ENCODE measurements at regions not wholly inside any gene's neighbourhood (a gene's known extent, or its start where the extent isn't known, plus 50 kb on each side); places are given as distances from the start of the nearest gene placed in this dataset.
"Not testable (repeated sequence)": the region's sequence is repeated elsewhere in the genome, so short reads cannot be mapped to it uniquely, and the experiment has no call there.

GRCh38 chr3:72278349-72279067 lies 493.6 kb upstream of the PROK2 start:
- DNase-seq (no peak), ATAC-seq (no peak)
- intact Hi-C loops (cut with DNase I), result no loop called here

GRCh38 chr3:72277710-72278109 lies 492.8 kb upstream of the PROK2 start:
- intact Hi-C loops (cut with DNase I), result no loop called here
- ATAC-seq, result no peak
- DNase-seq, result no peak

GRCh38 chr3:72276806-72277205 lies 491.9 kb upstream of the PROK2 start:
- DNase-seq, result no peak
- intact Hi-C loops (cut with DNase I), result no loop called here
- no peak for ATAC-seq

GRCh38 chr3:72275331-72275751 lies 490.4 kb upstream of the PROK2 start:
- intact Hi-C loops (cut with DNase I), result no loop called here
- DNase-seq (no peak), ATAC-seq (no peak)

- DNase-seq, result peak; percentile 53
- peak; percentile 6 to 29 for ATAC-seq
- intact Hi-C loops (cut with DNase I), result no loop called here
Observed at GRCh38 chr3:72274493-72275330, 489.8 kb upstream of the PROK2 start.

- ATAC-seq (no peak), DNase-seq (no peak)
- intact Hi-C loops (cut with DNase I), result no loop called here
Observed at GRCh38 chr3:72273615-72274014, 488.7 kb upstream of the PROK2 start.

- intact Hi-C loops (cut with DNase I), result no loop called here
- peak; percentile 10 to 48 for ATAC-seq
- no peak for DNase-seq
Observed at GRCh38 chr3:72272356-72272755, 487.4 kb upstream of the PROK2 start.

- DNase-seq (no peak), ATAC-seq (no peak)
- intact Hi-C loops (cut with DNase I), result no loop called here
Observed at GRCh38 chr3:72271923-72272322, 487.0 kb upstream of the PROK2 start.

- ATAC-seq (peak in 1 of 2 donors; percentile 28), DNase-seq (peak; percentile 53)
- intact Hi-C loops (cut with DNase I), result no loop called here
Observed at GRCh38 chr3:72271216-72271615, 486.3 kb upstream of the PROK2 start.

GRCh38 chr3:72270730-72271129 lies 485.8 kb upstream of the PROK2 start:
- intact Hi-C loops (cut with DNase I), result no loop called here
- no peak for DNase-seq

GRCh38 chr3:72270072-72270681 lies 485.2 kb upstream of the PROK2 start:
- peak; percentile 91 for DNase-seq
- intact Hi-C loops (cut with DNase I), result no loop called here
- ATAC-seq, result peak; percentile 89 to 91

More at GRCh38 chr3:72270730-72271129, 485.8 kb upstream of the PROK2 start:
- peak in 1 of 2 donors; percentile 25 for ATAC-seq

GRCh38 chr3:72269475-72269874 lies 484.5 kb upstream of the PROK2 start:
- intact Hi-C loops (cut with DNase I), result loop anchor here in 1 of 2 donors (10.0 kb wide), 1 partner anchor 315 kb away; no protein-coding TSS in a partner anchor
- no peak for DNase-seq
- no peak for ATAC-seq

GRCh38 chr3:72266921-72267524 lies 482.1 kb upstream of the PROK2 start:
- intact Hi-C loops (cut with DNase I), result loop anchor here in 1 of 2 donors (10.0 kb wide), 1 partner anchor 312 kb away; no protein-coding TSS in a partner anchor
- ATAC-seq, DNase-seq: not testable (repeated sequence)

- DNase-seq (no peak), ATAC-seq (no peak)
- intact Hi-C loops (cut with DNase I), result loop anchor here in 1 of 2 donors (10.0 kb wide), 1 partner anchor 311 kb away; no protein-coding TSS in a partner anchor
Observed at GRCh38 chr3:72266016-72266370, 481.0 kb upstream of the PROK2 start.

- no peak for ATAC-seq
- no peak for DNase-seq
- intact Hi-C loops (cut with DNase I), result loop anchor here in 1 of 2 donors (10.0 kb wide), 1 partner anchor 311 kb away; no protein-coding TSS in a partner anchor
Observed at GRCh38 chr3:72265256-72266015, 480.5 kb upstream of the PROK2 start.

GRCh38 chr3:72263223-72263990 lies 478.5 kb upstream of the PROK2 start:
- ATAC-seq, result no peak
- intact Hi-C loops (cut with DNase I), result loop anchor here in 1 of 2 donors (5.0 to 10.0 kb wide), 2 partner anchors 309 to 386 kb away; no protein-coding TSS in a partner anchor
- no peak for DNase-seq

- intact Hi-C loops (cut with DNase I), result loop anchor here in 1 of 2 donors (5.0 to 10.0 kb wide), 2 partner anchors 308 to 385 kb away; no protein-coding TSS in a partner anchor
- ATAC-seq (no peak), DNase-seq (no peak)
Observed at GRCh38 chr3:72262736-72263135, 477.8 kb upstream of the PROK2 start.

All from left cardiac atrium (tissue), 4 donors.